IMR-90 (cell line): ENCODE measurements at regions not wholly inside any gene's neighbourhood (a gene's known extent, or its start where the extent isn't known, plus 50 kb on each side); places are given as distances from the start of the nearest gene placed in this dataset.

Experiments used
- CEBPB ChIP-seq: IDR thresholded peaks from 2 replicates; pipeline ENCODE4 v1.6.1; 2012; ENCODE audit warnings: low read depth, low read length, improper control_type of control experiment
- FOS ChIP-seq: fragments of 150-350 bp; IDR thresholded peaks from 2 replicates; pipeline ENCODE4 v1.6.1; 2016; ENCODE audit warnings: low read depth, low read length
- RAD21 ChIP-seq: IDR thresholded peaks from 2 replicates; pipeline ENCODE4 v1.6.1; 2012; ENCODE audit warnings: low read length, improper control_type of control experiment
- SMC3 ChIP-seq: fragments of 150-350 bp; IDR thresholded peaks from 2 replicates; pipeline ENCODE4 v1.6.1; 2016; ENCODE audit warnings: low read depth, mild to moderate bottlenecking, antibody characterized with exemption, low read length, moderate library complexity
- TF ChIP-seq, protein P1 (sequence below): conservative IDR thresholded peaks from 2 replicates; pipeline ENCODE4 v1.5.1; 2012; ENCODE audit warnings: mild to moderate bottlenecking, low read depth, low read length, improper control_type of control experiment
- TF ChIP-seq, protein P2 (sequence below): fragments of 150-350 bp; IDR thresholded peaks from 2 replicates; pipeline ENCODE4 v1.6.1; 2017; ENCODE audit warnings: mild to moderate bottlenecking, antibody characterized with exemption, low read length, low read depth

DNA sequence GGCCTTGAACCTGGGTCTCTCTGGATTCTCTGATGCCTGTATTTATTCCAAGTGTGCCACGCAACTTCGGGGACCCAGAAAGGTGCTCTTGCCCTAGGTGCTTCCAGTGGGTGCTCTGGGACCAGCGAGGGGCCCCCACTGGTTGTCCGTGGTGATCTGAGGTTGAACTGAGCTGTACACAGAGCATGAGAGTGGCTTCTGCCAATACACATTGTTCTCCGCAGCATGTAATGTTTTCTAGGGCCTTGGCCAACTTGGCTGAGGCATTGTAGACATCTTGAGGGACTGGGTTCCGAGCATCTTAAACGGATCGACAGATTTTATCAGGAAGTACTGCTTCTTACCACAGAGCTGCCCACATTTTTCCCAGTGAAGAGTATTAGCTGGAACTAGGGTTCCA, 117.9 kb downstream of the MTX3 start:
- TF ChIP-seq, protein P1, sequence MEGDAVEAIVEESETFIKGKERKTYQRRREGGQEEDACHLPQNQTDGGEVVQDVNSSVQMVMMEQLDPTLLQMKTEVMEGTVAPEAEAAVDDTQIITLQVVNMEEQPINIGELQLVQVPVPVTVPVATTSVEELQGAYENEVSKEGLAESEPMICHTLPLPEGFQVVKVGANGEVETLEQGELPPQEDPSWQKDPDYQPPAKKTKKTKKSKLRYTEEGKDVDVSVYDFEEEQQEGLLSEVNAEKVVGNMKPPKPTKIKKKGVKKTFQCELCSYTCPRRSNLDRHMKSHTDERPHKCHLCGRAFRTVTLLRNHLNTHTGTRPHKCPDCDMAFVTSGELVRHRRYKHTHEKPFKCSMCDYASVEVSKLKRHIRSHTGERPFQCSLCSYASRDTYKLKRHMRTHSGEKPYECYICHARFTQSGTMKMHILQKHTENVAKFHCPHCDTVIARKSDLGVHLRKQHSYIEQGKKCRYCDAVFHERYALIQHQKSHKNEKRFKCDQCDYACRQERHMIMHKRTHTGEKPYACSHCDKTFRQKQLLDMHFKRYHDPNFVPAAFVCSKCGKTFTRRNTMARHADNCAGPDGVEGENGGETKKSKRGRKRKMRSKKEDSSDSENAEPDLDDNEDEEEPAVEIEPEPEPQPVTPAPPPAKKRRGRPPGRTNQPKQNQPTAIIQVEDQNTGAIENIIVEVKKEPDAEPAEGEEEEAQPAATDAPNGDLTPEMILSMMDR = no peak
- TF ChIP-seq CEBPB (no peak), SMC3 (no peak), RAD21 (no peak), FOS (no peak)
- TF ChIP-seq, protein P2, sequence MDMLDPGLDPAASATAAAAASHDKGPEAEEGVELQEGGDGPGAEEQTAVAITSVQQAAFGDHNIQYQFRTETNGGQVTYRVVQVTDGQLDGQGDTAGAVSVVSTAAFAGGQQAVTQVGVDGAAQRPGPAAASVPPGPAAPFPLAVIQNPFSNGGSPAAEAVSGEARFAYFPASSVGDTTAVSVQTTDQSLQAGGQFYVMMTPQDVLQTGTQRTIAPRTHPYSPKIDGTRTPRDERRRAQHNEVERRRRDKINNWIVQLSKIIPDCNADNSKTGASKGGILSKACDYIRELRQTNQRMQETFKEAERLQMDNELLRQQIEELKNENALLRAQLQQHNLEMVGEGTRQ = no peak
